ENCODE measurements at regions not wholly inside any gene's neighbourhood (a gene's known extent, or its start where the extent isn't known, plus 50 kb on each side); places are given as distances from the start of the nearest gene placed in this dataset.

DNA sequence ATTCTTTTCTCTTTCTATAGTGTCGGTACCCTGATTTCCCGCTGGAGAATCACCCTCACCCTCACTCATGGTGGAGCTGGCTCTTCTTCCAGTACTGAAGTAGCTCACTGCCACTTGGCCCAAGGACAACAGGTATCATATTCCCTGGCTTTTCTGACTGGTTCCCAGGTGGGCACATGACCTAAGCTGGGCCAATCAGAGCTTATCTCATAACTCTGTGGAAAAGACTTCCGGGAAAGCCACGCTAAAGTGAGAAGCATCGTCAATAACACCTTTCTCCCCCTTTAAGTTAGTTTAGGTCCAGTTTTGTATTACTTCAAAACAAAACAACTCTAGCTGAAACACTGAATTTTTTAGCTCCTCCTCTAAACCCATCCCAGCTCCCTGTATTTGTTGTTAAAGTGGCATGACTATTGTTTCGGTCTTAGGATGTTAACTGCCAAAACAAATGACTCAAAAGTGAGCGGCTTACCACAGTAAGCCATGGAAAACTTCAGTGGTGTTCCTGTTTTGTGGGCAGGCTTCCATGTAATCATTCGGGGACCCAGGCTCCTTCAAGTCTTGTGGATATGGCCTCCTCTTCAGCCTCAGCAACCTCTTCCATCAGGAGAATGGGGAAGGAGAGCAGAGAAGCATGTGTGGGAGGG is 137.4 kb upstream of the DLX2 start:
- H3K4me3 ChIP-seq = no peak overlapping the region
- DNase-seq (ENCODE audit: low read depth, low spot score) = no peak
- TF ChIP-seq FOXP2 (optimal IDR thresholded peaks at IDR 0.05; ENCODE audit: control extremely low read depth, extremely low read length, insufficient read depth) (no peak), EZH2 (IDR thresholded peaks at IDR 0.05) (no peak), POLR2AphosphoS5 (IDR thresholded peaks at IDR 0.05; ENCODE audit: borderline replicate concordance, low read depth, low read length) (no peak)
- no peak overlapping the region for H3K9ac ChIP-seq (ENCODE audit: insufficient read length)
- H3K9me3 ChIP-seq (ENCODE audit: low read depth, low read length) = no peaks in the 10 kb centered on the region
- H3K36me3 ChIP-seq (ENCODE audit: insufficient read depth, low read length) = no peaks in the 10 kb centered on the region
- H3K27ac ChIP-seq = no peak overlapping the region

- no peaks in the 10 kb centered on the region for H3K9me3 ChIP-seq (ENCODE audit: low read depth, low read length)
- H3K27ac ChIP-seq = no peak overlapping the region
- no peaks in the 10 kb centered on the region for H3K36me3 ChIP-seq (ENCODE audit: insufficient read depth, low read length)
- no peak overlapping the region for H3K9ac ChIP-seq (ENCODE audit: insufficient read length)
- DNase-seq (ENCODE audit: low read depth, low spot score) = no peak
- no peak for TF ChIP-seq FOXP2 (optimal IDR thresholded peaks at IDR 0.05; ENCODE audit: control extremely low read depth, extremely low read length, insufficient read depth)
- TF ChIP-seq POLR2AphosphoS5 (IDR thresholded peaks at IDR 0.05; ENCODE audit: borderline replicate concordance, low read depth, low read length) = no peak
- TF ChIP-seq EZH2 (IDR thresholded peaks at IDR 0.05) = no peak
- H3K4me3 ChIP-seq = no peak overlapping the region
Observed at GRCh38 chr2:172241222-172241621, 138.5 kb upstream of the DLX2 start.

GRCh38 chr2:172242471-172242870 is 139.8 kb upstream of the DLX2 start:
- no peaks in the 10 kb centered on the region for H3K36me3 ChIP-seq (ENCODE audit: insufficient read depth, low read length)
- no peak overlapping the region for H3K4me3 ChIP-seq
- no peak for DNase-seq (ENCODE audit: low read depth, low spot score)
- no peak overlapping the region for H3K27ac ChIP-seq
- TF ChIP-seq FOXP2 (optimal IDR thresholded peaks at IDR 0.05; ENCODE audit: control extremely low read depth, extremely low read length, insufficient read depth) = no peak
- no peaks in the 10 kb centered on the region for H3K9me3 ChIP-seq (ENCODE audit: low read depth, low read length)
- H3K9ac ChIP-seq (ENCODE audit: insufficient read length) = no peak overlapping the region

DNA sequence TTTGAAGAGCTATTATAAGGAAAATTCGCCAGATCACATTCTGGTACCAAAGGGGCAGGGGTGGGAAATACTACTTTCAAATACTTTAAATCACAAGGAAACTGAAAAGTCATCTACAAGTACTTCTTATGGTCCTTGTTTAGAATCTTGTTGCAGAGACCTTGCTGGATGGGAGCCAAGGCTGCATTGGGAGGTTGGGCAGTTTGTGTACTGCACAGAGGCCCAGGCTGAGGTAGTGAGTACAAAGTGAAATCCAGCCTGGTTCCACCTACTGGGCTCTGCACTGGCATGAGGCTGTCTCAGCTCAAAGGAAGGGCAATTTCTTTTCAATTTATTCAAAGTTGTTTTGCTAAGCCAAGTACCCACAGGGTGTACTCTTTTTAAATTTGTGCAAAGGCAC is 140.3 kb upstream of the DLX2 start:
- TF ChIP-seq EZH2 (IDR thresholded peaks at IDR 0.05) (no peak), FOXP2 (optimal IDR thresholded peaks at IDR 0.05; ENCODE audit: control extremely low read depth, extremely low read length, insufficient read depth) (no peak), POLR2AphosphoS5 (IDR thresholded peaks at IDR 0.05; ENCODE audit: borderline replicate concordance, low read depth, low read length) (no peak)

DNA sequence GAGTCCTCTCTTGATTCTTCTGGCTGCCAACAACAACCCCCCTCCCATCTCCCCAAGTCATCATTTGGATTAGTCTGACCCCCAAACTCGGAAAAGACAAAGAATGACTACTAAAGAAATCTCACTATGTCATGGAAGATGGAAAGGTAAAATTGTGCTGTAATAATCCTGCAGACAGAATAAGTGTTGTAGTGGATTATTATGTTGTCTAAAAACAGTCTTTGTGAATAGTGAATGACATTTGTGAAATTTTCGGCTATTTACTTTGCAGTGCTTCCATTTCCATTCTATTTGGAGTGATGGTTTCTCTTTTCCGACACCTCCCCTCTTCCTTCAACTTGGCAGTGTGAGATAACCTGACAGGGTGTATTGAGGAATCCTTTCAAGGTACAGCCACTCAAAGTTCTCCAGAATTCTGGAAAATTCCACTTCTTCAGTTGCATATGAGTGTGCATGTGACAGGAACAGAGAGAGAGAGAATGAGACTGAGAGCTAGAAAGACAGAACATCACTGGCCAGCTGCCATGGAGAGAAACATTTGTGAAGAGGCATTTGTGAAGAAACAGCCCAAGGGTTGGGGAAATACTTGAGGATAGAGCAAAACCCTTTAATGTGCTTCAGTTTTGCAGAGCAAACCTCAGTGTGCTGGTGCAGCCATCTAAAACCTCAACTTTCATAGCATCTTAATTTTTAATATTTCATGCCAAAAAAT is 141.9 kb upstream of the DLX2 start:
- no peak for DNase-seq (ENCODE audit: low read depth, low spot score)
- Histone ChIP-seq H3K36me3 (ENCODE audit: insufficient read depth, low read length) (no peaks in the 10 kb centered on the region), H3K4me3 (no peak overlapping the region), H3K27ac (no peak overlapping the region), H3K9me3 (ENCODE audit: low read depth, low read length) (no peaks in the 10 kb centered on the region), H3K9ac (ENCODE audit: insufficient read length) (no peak overlapping the region)
- TF ChIP-seq FOXP2 (optimal IDR thresholded peaks at IDR 0.05; ENCODE audit: control extremely low read depth, extremely low read length, insufficient read depth) (no peak), EZH2 (IDR thresholded peaks at IDR 0.05) (no peak)

More for the DNA sequence above, 140.3 kb upstream of the DLX2 start:
- Histone ChIP-seq H3K4me3 (no peak overlapping the region), H3K36me3 (ENCODE audit: insufficient read depth, low read length) (no peaks in the 10 kb centered on the region), H3K9me3 (ENCODE audit: low read depth, low read length) (no peaks in the 10 kb centered on the region), H3K27ac (no peak overlapping the region), H3K9ac (ENCODE audit: insufficient read length) (no peak overlapping the region)
- no peak for DNase-seq (ENCODE audit: low read depth, low spot score)

DNA sequence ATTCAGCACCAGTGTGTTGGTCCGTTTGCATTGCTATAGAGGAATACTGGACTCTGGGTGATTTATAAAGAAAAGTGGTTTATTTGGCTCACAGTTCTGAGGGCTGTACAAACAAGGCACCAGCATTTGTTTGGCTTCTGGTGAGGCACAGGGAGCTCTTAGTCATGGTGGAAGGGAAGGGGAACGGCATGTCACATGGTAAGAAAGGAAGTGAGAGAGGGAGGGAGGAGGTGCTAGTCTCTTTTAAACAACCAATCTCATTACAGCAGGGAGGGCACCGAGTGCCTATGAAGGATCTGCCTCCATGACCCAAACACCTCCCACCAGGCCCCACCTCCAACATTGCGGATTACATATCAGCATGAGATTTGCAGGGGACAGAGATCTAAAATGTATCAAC is 143.9 kb upstream of the DLX2 start:
- no peak overlapping the region for H3K9ac ChIP-seq (ENCODE audit: insufficient read length)
- no peak for DNase-seq (ENCODE audit: low read depth, low spot score)
- TF ChIP-seq POLR2AphosphoS5 (IDR thresholded peaks at IDR 0.05; ENCODE audit: borderline replicate concordance, low read depth, low read length) = no peak
- TF ChIP-seq FOXP2 (optimal IDR thresholded peaks at IDR 0.05; ENCODE audit: control extremely low read depth, extremely low read length, insufficient read depth) = no peak
- no peak overlapping the region for H3K4me3 ChIP-seq
- H3K9me3 ChIP-seq (ENCODE audit: low read depth, low read length) = no peaks in the 10 kb centered on the region
- no peak overlapping the region for H3K27ac ChIP-seq
- H3K36me3 ChIP-seq (ENCODE audit: insufficient read depth, low read length) = no peaks in the 10 kb centered on the region

- Histone ChIP-seq H3K4me3 (no peak overlapping the region), H3K27ac (no peak overlapping the region), H3K36me3 (ENCODE audit: insufficient read depth, low read length) (no peaks in the 10 kb centered on the region), H3K9me3 (ENCODE audit: low read depth, low read length) (no peaks in the 10 kb centered on the region), H3K9ac (ENCODE audit: insufficient read length) (no peak overlapping the region)
- DNase-seq (ENCODE audit: low read depth, low spot score) = no peak
- no peak for TF ChIP-seq EZH2 (IDR thresholded peaks at IDR 0.05)
- TF ChIP-seq POLR2AphosphoS5 (IDR thresholded peaks at IDR 0.05; ENCODE audit: borderline replicate concordance, low read depth, low read length) = no peak
- no peak for TF ChIP-seq FOXP2 (optimal IDR thresholded peaks at IDR 0.05; ENCODE audit: control extremely low read depth, extremely low read length, insufficient read depth)
Observed at GRCh38 chr2:172247203-172247602, 144.5 kb upstream of the DLX2 start.

- TF ChIP-seq POLR2AphosphoS5 (IDR thresholded peaks at IDR 0.05; ENCODE audit: borderline replicate concordance, low read depth, low read length) (no peak), EZH2 (IDR thresholded peaks at IDR 0.05) (no peak), FOXP2 (optimal IDR thresholded peaks at IDR 0.05; ENCODE audit: control extremely low read depth, extremely low read length, insufficient read depth) (no peak)
- no peak overlapping the region for H3K27ac ChIP-seq
Observed at GRCh38 chr2:172248381-172248780, 145.7 kb upstream of the DLX2 start.

DNA sequence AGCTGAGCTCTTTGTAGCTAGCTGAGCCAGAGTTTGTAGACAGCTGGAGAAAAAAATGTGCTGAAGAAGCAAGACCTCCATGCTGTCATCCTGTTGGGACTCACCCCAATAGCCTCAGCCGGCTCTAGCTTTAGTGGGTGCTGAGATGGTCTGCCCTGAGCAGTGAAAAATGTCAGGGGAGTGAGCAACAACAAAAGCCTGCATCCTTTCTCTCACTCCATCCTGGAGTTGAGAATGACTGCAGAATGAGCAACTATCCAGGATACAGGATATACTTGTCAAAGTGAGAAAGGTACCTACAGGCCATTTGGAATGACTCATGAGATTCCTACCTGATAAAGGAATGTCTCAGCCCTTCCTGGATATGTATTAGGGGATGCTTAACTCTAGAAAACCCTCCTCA is 146.1 kb upstream of the DLX2 start:
- H3K9me3 ChIP-seq (ENCODE audit: low read depth, low read length) = no peaks in the 10 kb centered on the region
- H3K9ac ChIP-seq (ENCODE audit: insufficient read length) = no peak overlapping the region
- DNase-seq (ENCODE audit: low read depth, low spot score) = no peak
- TF ChIP-seq EZH2 (IDR thresholded peaks at IDR 0.05) (no peak), FOXP2 (optimal IDR thresholded peaks at IDR 0.05; ENCODE audit: control extremely low read depth, extremely low read length, insufficient read depth) (no peak), POLR2AphosphoS5 (IDR thresholded peaks at IDR 0.05; ENCODE audit: borderline replicate concordance, low read depth, low read length) (no peak)
- no peak overlapping the region for H3K4me3 ChIP-seq
- H3K36me3 ChIP-seq (ENCODE audit: insufficient read depth, low read length) = no peaks in the 10 kb centered on the region
- H3K27ac ChIP-seq = no peak overlapping the region

More at GRCh38 chr2:172248381-172248780, 145.7 kb upstream of the DLX2 start:
- DNase-seq (ENCODE audit: low read depth, low spot score) = no peak
- no peaks in the 10 kb centered on the region for H3K36me3 ChIP-seq (ENCODE audit: insufficient read depth, low read length)
- no peak overlapping the region for H3K4me3 ChIP-seq
- H3K9me3 ChIP-seq (ENCODE audit: low read depth, low read length) = no peaks in the 10 kb centered on the region
- no peak overlapping the region for H3K9ac ChIP-seq (ENCODE audit: insufficient read length)

All from SK-N-MC (cell line).